ENCODE measurements at regions not wholly inside any gene's neighbourhood (a gene's known extent, or its start where the extent isn't known, plus 50 kb on each side); places are given as distances from the start of the nearest gene placed in this dataset.

DNA sequence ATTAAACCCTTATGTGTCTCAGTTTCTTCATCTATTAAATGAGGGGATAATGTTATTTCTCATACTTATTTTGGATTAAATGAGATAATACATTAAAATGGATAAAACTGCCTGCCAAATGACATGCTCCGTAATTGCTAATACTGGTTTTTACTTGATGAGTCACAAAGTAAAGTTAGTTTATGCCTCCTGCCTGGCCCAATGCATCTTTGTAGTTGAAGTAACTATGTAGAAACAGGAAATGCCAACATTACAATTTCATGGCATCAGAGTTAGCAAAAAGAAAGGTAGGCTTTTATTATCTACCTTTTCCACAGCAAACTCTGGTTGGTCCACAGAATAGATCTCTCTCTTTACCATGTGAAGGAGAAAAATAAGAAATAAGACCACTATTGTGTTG lies 214.5 kb downstream of the TBX15 start:
- Histone ChIP-seq H3K27me3 (no peaks in the 10 kb centered on the region), H3K4me3 (no peak overlapping the region), H3K9me3 (peaks cover 0 to 23% (median 0%) of the 10 kb centered on the region in 4 donors), H3K27ac (no peak overlapping the region), H3K36me3 (no peaks in the 10 kb centered on the region), H3K4me1 (no peaks in the 10 kb centered on the region)
- 71 to 83% methylated on average over 1 of the region's 1 CpG for WGBS, 2 donors
- no peak for DNase-seq (ENCODE audit: low spot score in 2 of 2)
- no peak for TF ChIP-seq EP300 (IDR thresholded peaks at IDR 0.05)
- TF ChIP-seq, protein P1, sequence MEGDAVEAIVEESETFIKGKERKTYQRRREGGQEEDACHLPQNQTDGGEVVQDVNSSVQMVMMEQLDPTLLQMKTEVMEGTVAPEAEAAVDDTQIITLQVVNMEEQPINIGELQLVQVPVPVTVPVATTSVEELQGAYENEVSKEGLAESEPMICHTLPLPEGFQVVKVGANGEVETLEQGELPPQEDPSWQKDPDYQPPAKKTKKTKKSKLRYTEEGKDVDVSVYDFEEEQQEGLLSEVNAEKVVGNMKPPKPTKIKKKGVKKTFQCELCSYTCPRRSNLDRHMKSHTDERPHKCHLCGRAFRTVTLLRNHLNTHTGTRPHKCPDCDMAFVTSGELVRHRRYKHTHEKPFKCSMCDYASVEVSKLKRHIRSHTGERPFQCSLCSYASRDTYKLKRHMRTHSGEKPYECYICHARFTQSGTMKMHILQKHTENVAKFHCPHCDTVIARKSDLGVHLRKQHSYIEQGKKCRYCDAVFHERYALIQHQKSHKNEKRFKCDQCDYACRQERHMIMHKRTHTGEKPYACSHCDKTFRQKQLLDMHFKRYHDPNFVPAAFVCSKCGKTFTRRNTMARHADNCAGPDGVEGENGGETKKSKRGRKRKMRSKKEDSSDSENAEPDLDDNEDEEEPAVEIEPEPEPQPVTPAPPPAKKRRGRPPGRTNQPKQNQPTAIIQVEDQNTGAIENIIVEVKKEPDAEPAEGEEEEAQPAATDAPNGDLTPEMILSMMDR (IDR thresholded peaks at IDR 0.05) = no peak
- no peak for TF ChIP-seq POLR2A (IDR thresholded peaks at IDR 0.05)

GRCh38 chr1:118767971-118768370 lies 220.2 kb downstream of the TBX15 start:
- 59 to 66% methylated on average over 2 of the region's 2 CpGs for WGBS, 2 donors
- TF ChIP-seq POLR2A (IDR thresholded peaks at IDR 0.05) = no peak
- TF ChIP-seq, protein P1 (IDR thresholded peaks at IDR 0.05) = no peak
- no peak for TF ChIP-seq EP300 (IDR thresholded peaks at IDR 0.05)

GRCh38 chr1:118753976-118754375 lies 234.2 kb downstream of the TBX15 start:
- Histone ChIP-seq H3K27ac (no peak overlapping the region), H3K4me3 (no peak overlapping the region), H3K36me3 (no peaks in the 10 kb centered on the region), H3K9me3 (no peaks in the 10 kb centered on the region), H3K27me3 (no peaks in the 10 kb centered on the region), H3K4me1 (no peaks in the 10 kb centered on the region)
- TF ChIP-seq POLR2A (IDR thresholded peaks at IDR 0.05) (no peak), EP300 (IDR thresholded peaks at IDR 0.05) (no peak)
- TF ChIP-seq, protein P1 (IDR thresholded peaks at IDR 0.05) = no peak
- WGBS, 2 donors = 85 to 88% methylated on average over 1 of the region's 1 CpG
- DNase-seq (ENCODE audit: low spot score in 2 of 2) = no peak

More at GRCh38 chr1:118767971-118768370, 220.2 kb downstream of the TBX15 start:
- Histone ChIP-seq H3K27ac (no peak overlapping the region), H3K4me1 (no peaks in the 10 kb centered on the region), H3K36me3 (no peaks in the 10 kb centered on the region), H3K27me3 (no peaks in the 10 kb centered on the region), H3K9me3 (peaks cover 0 to 9% (median 0%) of the 10 kb centered on the region in 4 donors), H3K4me3 (no peak overlapping the region)
- DNase-seq (ENCODE audit: low spot score in 2 of 2) = no peak

DNA sequence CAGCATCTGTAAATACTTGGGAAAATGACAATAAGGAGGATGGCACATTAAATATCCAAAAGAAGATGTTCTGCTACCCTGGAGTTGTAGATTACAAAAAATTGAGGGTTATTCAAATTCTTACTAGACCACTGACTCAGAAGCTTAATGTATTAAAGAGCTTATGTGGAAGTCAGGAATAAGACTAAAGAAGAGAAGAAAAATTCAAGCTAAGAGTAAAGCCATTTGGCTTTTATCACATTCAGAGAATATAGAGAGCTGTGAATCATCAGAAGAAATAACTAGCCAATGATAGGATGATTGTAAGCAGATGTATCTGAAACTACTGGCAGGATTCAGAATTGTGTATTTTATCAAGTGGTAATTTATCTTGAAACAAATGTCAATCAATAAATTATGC lies 237.0 kb downstream of the TBX15 start:
- H3K4me1 ChIP-seq = no peaks in the 10 kb centered on the region
- TF ChIP-seq, protein P1 (IDR thresholded peaks at IDR 0.05) = no peak
- TF ChIP-seq EP300 (IDR thresholded peaks at IDR 0.05) (no peak), POLR2A (IDR thresholded peaks at IDR 0.05) (no peak)
- DNase-seq (ENCODE audit: low spot score in 2 of 2) = no peak
- H3K27ac ChIP-seq = no peak overlapping the region
- H3K4me3 ChIP-seq = no peak overlapping the region
- no peaks in the 10 kb centered on the region for H3K9me3 ChIP-seq
- no peaks in the 10 kb centered on the region for H3K27me3 ChIP-seq
- no peaks in the 10 kb centered on the region for H3K36me3 ChIP-seq

DNA sequence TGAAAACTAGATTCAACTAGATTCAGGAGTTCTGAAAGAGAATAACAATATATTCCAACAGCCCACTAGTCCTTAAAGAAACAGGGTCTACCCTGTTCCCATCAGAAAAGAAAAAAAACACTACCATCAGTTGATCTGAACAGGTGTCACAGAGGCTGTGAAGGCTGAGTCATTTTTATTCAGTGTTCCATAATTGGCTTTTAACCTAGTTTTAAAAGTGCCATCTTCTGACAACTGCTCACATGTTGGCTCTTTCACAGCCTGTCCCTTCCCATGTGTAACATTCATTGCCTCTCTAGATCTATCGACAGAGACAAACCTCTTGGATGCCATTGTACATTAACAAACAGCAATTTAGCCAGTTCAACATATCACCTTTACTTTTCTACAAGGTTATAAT lies 243.7 kb downstream of the TBX15 start:
- 89 to 95% methylated on average over 1 of the region's 1 CpG for WGBS, 2 donors
- no peak for DNase-seq (ENCODE audit: low spot score in 2 of 2)
- TF ChIP-seq, protein P1 (IDR thresholded peaks at IDR 0.05) = no peak
- TF ChIP-seq POLR2A (IDR thresholded peaks at IDR 0.05) = no peak
- no peak for TF ChIP-seq EP300 (IDR thresholded peaks at IDR 0.05)

More for the DNA sequence above, 243.7 kb downstream of the TBX15 start:
- Histone ChIP-seq H3K4me3 (no peak overlapping the region), H3K36me3 (no peaks in the 10 kb centered on the region), H3K27me3 (no peaks in the 10 kb centered on the region), H3K27ac (no peak overlapping the region), H3K9me3 (no peaks in the 10 kb centered on the region), H3K4me1 (no peaks in the 10 kb centered on the region)
